Keratinocyte (primary cell): ENCODE measurements at regions not wholly inside any gene's neighbourhood (a gene's known extent, or its start where the extent isn't known, plus 50 kb on each side); places are given as distances from the start of the nearest gene placed in this dataset.

Experiments used
- DNase-seq: peaks from one replicate; pipeline ENCODE4 v3.0.0-alpha.2; 2011; ENCODE audit warnings: low read depth, missing footprints, low spot score
- FAIRE-seq: peaks from 2 replicates; lab custom pipeline; 2011; peaks lifted over from hg19 to GRCh38; lab: Jason Lieb, UNC
- H2AFZ ChIP-seq: 2 replicates; pipeline ENCODE4 v1.6.0; 2012; ENCODE audit warnings: low read length, control low read depth, inconsistent platforms; ENCODE audit not compliant: control insufficient read depth
- H3K27ac ChIP-seq: 2 replicates; pipeline ENCODE4 v1.5.1; 2011; ENCODE audit warnings: low read length; ENCODE audit not compliant: control insufficient read depth, insufficient read depth
- H3K27me3 ChIP-seq: 3 replicates; pipeline ENCODE4 v1.6.0; 2011; ENCODE audit warnings: low read length; ENCODE audit not compliant: control insufficient read depth, insufficient read depth; ENCODE audit errors: extremely low read depth
- H3K36me3 ChIP-seq, 2 experiments: 2 replicates in 1 of 2; 3 replicates in 1 of 2; pipeline ENCODE4 v1.5.1; 2011; ENCODE audit warnings: low read length in 2 of 2, mild to moderate bottlenecking in 1 of 2; ENCODE audit not compliant: control insufficient read depth in 2 of 2, insufficient read depth in 2 of 2; ENCODE audit errors: extremely low read depth in 1 of 2
- H3K4me1 ChIP-seq: 3 replicates; pipeline ENCODE4 v1.5.1; 2011; ENCODE audit warnings: low read length; ENCODE audit not compliant: control insufficient read depth, insufficient read depth; ENCODE audit errors: extremely low read depth
- H3K4me2 ChIP-seq: 3 replicates; pipeline ENCODE4 v1.6.0; 2011; ENCODE audit warnings: low read depth, low read length; ENCODE audit not compliant: control insufficient read depth, insufficient read depth; ENCODE audit errors: extremely low read depth
- H3K4me3 ChIP-seq, 3 experiments: fragments of 200-600 bp in 1 of 3; sonication (generic) in 1 of 3; 2 replicates in 2 of 3; 3 replicates in 1 of 3; pipeline ENCODE4 v1.5.1; 2011 to 2016; ENCODE audit warnings: low read length in 3 of 3, mild to moderate bottlenecking in 3 of 3, control low read depth in 2 of 3, inconsistent platforms in 1 of 3, low read depth in 1 of 3, mixed read lengths in 1 of 3, mixed run types in 1 of 3, moderate library complexity in 1 of 3; ENCODE audit not compliant: control insufficient read depth in 2 of 3, insufficient read depth in 2 of 3; ENCODE audit errors: extremely low read depth in 1 of 3
- H3K79me2 ChIP-seq: 2 replicates; pipeline ENCODE4 v1.6.0; 2012; ENCODE audit warnings: low read length; ENCODE audit not compliant: control insufficient read depth, insufficient read depth
- H3K9ac ChIP-seq: 3 replicates; pipeline ENCODE4 v1.6.0; 2011; ENCODE audit warnings: low read length; ENCODE audit not compliant: control insufficient read depth, insufficient read depth; ENCODE audit errors: extremely low read depth
- H3K9me1 ChIP-seq: 3 replicates; pipeline ENCODE4 v1.6.0; 2011; ENCODE audit warnings: low read length; ENCODE audit not compliant: control insufficient read depth, insufficient read depth; ENCODE audit errors: extremely low read depth
- H3K9me3 ChIP-seq: 2 replicates; pipeline ENCODE4 v1.5.1; 2012; ENCODE audit warnings: low read depth, low read length; ENCODE audit not compliant: control insufficient read depth
- H4K20me1 ChIP-seq: 3 replicates; pipeline ENCODE4 v1.6.0; 2011; ENCODE audit warnings: low read length; ENCODE audit not compliant: control insufficient read depth, insufficient read depth; ENCODE audit errors: extremely low read depth
- CTCF ChIP-seq, 3 experiments: IDR thresholded peaks in 1 of 3; conservative IDR thresholded peaks in 1 of 3; optimal IDR thresholded peaks in 1 of 3; 2 replicates in 2 of 3; 3 replicates in 1 of 3; pipeline versions ENCODE3 to v1.5.1; 2011; ENCODE audit warnings: low read length in 3 of 3, mild to moderate bottlenecking in 3 of 3, moderate library complexity in 2 of 3, control low read depth in 1 of 3, inconsistent platforms in 1 of 3; ENCODE audit not compliant: insufficient read depth in 2 of 3; ENCODE audit errors: extremely low read depth in 1 of 3
- EZH2 ChIP-seq: IDR thresholded peaks from one replicate; pipeline ENCODE4 v1.6.1; 2012; ENCODE audit warnings: inconsistent platforms, mild to moderate bottlenecking, low read length, moderate library complexity
- dilution Hi-C: fragments of 300-500 bp; cut with MboI; formaldehyde crosslinking; loops from one replicate; pipeline ENCODE4 v1.7.0; 2020; ENCODE audit warnings: low sequenced_read_pairs; ENCODE audit not compliant: extremely low pct_ligation_motif_present

- Histone ChIP-seq H2AFZ (no peak overlapping the region), H3K9me3 (no peaks in the 10 kb centered on the region), H3K4me2 (no peak overlapping the region), H3K27ac (no peak overlapping the region), H3K4me3 (no peak overlapping the region), H3K4me1 (no peaks in the 10 kb centered on the region), H4K20me1 (no peaks in the 10 kb centered on the region), H3K9me1 (no peaks in the 10 kb centered on the region), H3K79me2 (no peaks in the 10 kb centered on the region), H3K36me3 (no peaks in the 10 kb centered on the region), H3K27me3 (no peaks in the 10 kb centered on the region), H3K9ac (no peak overlapping the region)
- dilution Hi-C loops: no loop called here
- DNase-seq: no peak
- no peak for FAIRE-seq
- TF ChIP-seq CTCF (optimal IDR thresholded peaks at IDR 0.05 in 1 of 3, IDR thresholded peaks at IDR 0.05 in 1 of 3, conservative IDR thresholded peaks at IDR 0.05 in 1 of 3; ENCODE audit: extremely low read depth in 1 of 3, insufficient read depth in 2 of 3, low read length in 3 of 3): no peak
- TF ChIP-seq EZH2: no peak
These were observed 75.6 kb upstream of the OSBPL11 start for GRCh38 chr3:125670945-125671344.

DNA sequence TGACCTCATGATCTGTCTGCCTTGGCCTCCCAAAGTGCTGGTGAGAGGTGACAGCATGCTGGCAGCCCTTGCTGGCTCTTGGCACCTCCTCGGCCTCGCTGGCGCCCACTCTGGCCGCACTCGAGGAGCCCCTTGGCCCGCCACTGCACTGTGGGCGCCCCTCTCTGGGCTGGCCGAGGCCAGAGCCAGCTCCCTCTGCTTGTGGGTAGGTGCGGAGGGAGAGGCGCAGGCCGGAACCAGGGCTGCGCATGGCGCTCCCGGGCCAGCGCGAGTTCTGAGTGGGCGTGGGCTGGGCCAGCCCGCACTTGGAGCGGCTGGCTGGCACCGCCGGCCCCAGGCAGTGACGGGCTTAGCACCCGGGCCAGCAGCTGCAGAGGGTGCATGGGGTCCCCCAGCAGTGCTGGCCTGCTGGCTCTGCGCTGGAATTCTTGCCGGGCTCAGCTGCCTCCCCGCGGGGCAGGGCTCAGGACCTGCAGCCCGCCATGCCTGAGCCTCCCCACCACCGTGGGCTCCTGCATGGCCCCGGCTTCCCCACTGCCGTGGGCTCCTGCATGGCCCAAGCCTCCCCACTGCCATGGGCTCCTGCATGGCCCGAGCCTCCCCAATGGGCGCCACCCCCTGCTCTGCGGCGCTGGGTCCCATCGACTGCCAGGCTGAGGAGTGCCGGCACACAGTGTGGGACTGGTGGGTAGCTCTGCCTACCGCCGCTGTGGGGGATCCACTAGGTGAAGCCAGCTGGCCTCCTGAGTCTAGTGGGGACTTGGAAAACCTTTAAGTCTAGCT, 76.4 kb upstream of the OSBPL11 start:
- no peak for DNase-seq
- H3K4me3 ChIP-seq: no peak overlapping the region
- H3K9me1 ChIP-seq: no peaks in the 10 kb centered on the region
- H3K27me3 ChIP-seq: no peaks in the 10 kb centered on the region
- H3K9me3 ChIP-seq: no peaks in the 10 kb centered on the region
- FAIRE-seq: no peak
- H4K20me1 ChIP-seq: no peaks in the 10 kb centered on the region
- no peak overlapping the region for H3K27ac ChIP-seq
- H3K4me2 ChIP-seq: no peak overlapping the region
- H3K79me2 ChIP-seq: no peaks in the 10 kb centered on the region
- dilution Hi-C loops: no loop called here
- no peak for TF ChIP-seq EZH2
- TF ChIP-seq CTCF (optimal IDR thresholded peaks at IDR 0.05 in 1 of 3, IDR thresholded peaks at IDR 0.05 in 1 of 3, conservative IDR thresholded peaks at IDR 0.05 in 1 of 3; ENCODE audit: extremely low read depth in 1 of 3, insufficient read depth in 2 of 3, low read length in 3 of 3): no peak
- no peaks in the 10 kb centered on the region for H3K36me3 ChIP-seq
- H3K9ac ChIP-seq: no peak overlapping the region
- no peak overlapping the region for H2AFZ ChIP-seq
- no peaks in the 10 kb centered on the region for H3K4me1 ChIP-seq
